Esophagus squamous epithelium (tissue), 5 donors: ENCODE measurements at regions not wholly inside any gene's neighbourhood (a gene's known extent, or its start where the extent isn't known, plus 50 kb on each side); places are given as distances from the start of the nearest gene placed in this dataset.

Source experiments
- DNase-seq: peaks from one replicate; lab custom pipeline; 2025; lab: John Stamatoyannopoulos, UW
- H3K27ac ChIP-seq, 4 donors: fragments of 200-600 bp; sonication (generic); one replicate each; pipeline ENCODE4 v1.5.1; 2016 to 2019; ENCODE audit warnings: mild to moderate bottlenecking in 1 of 4
- H3K27me3 ChIP-seq, 4 donors: fragments of 200-600 bp; sonication (generic); 1 replicate in 3 of 4; 2 replicates in 1 of 4; pipeline versions ENCODE4 v1.5.1 to v1.6.0; 2017 to 2021; ENCODE audit warnings: antibody characterized with exemption in 1 of 4
- H3K36me3 ChIP-seq, 3 donors: fragments of 200-600 bp; sonication (generic); one replicate each; pipeline ENCODE4 v1.5.1; 2016 to 2019
- H3K4me1 ChIP-seq, 3 donors: fragments of 200-600 bp; sonication (generic); one replicate each; pipeline ENCODE4 v1.5.1; 2017 to 2019
- H3K4me3 ChIP-seq, 4 donors: fragments of 200-600 bp; sonication (generic); 1 replicate in 3 of 4; 2 replicates in 1 of 4; pipeline ENCODE4 v1.5.1; 2016 to 2019; ENCODE audit warnings: mild to moderate bottlenecking in 2 of 4, moderate library complexity in 1 of 4
- H3K9me3 ChIP-seq, 3 donors: fragments of 200-600 bp; sonication (generic); one replicate each; pipeline ENCODE4 v1.5.1; 2016 to 2019
- CTCF ChIP-seq, 6 experiments: fragments of 450-650 bp in 4 of 6; fragments of 200-600 bp in 2 of 6; sonication (generic) in 2 of 6; IDR thresholded peaks; one replicate each; pipeline ENCODE4 v1.5.1; 2016 to 2019; ENCODE audit warnings: antibody characterized with exemption in 6 of 6, mild to moderate bottlenecking in 4 of 6, moderate library complexity in 4 of 6
- POLR2A ChIP-seq, 4 donors: fragments of 450-650 bp; IDR thresholded peaks; one replicate each; pipeline ENCODE4 v1.6.1; 2017; ENCODE audit warnings: antibody characterized with exemption in 4 of 4, mild to moderate bottlenecking in 4 of 4, moderate library complexity in 3 of 4
- whole genome bisulfite sequencing, 2 donors: methylation state at CpG; one replicate each; pipeline ENCODE4 v1.1.5; 2018; 5-methylcytosine and 5-hydroxymethylcytosine counted together
- intact Hi-C: fragments of 100-400 bp; cut with DNase I; formaldehyde crosslinking; loops from one replicate; pipeline ENCODE4 v1.15.0; 2022
- donor health status: DM: yes; HTN: yes; CAD: no.

- intact Hi-C loops, result loop anchor here (10.0 kb wide), 1 partner anchor 549 kb away; no protein-coding TSS in a partner anchor
- Histone ChIP-seq H3K4me3 (no peak overlapping the region), H3K27ac (no peak overlapping the region), H3K9me3 (no peaks in the 10 kb centered on the region), H3K4me1 (no peaks in the 10 kb centered on the region), H3K36me3 (no peaks in the 10 kb centered on the region), H3K27me3 (no peaks in the 10 kb centered on the region)
- TF ChIP-seq CTCF (IDR thresholded peaks at IDR 0.05) (no peak), POLR2A (IDR thresholded peaks at IDR 0.05) (no peak)
- DNase-seq, result no peak
Observed at GRCh38 chr20:40146071-40146470, 543.0 kb downstream of the MAFB start.

- no peaks in the 10 kb centered on the region for H3K4me1 ChIP-seq
- no peak overlapping the region for H3K4me3 ChIP-seq
- no peaks in the 10 kb centered on the region for H3K36me3 ChIP-seq
- no peak for DNase-seq
- H3K9me3 ChIP-seq, result no peaks in the 10 kb centered on the region
- 56 to 72% methylated on average over 4 of the region's 4 CpGs for WGBS, 2 donors
- intact Hi-C loops, result loop anchor here (10.0 kb wide), 1 partner anchor 550 kb away; no protein-coding TSS in a partner anchor
- no peak overlapping the region for H3K27ac ChIP-seq
- H3K27me3 ChIP-seq, result no peaks in the 10 kb centered on the region
- TF ChIP-seq POLR2A (IDR thresholded peaks at IDR 0.05) (no peak), CTCF (IDR thresholded peaks at IDR 0.05) (no peak)
Observed at GRCh38 chr20:40144581-40144980, 544.5 kb downstream of the MAFB start.

GRCh38 chr20:40134176-40134575 lies 554.9 kb downstream of the MAFB start:
- no peak for DNase-seq
- Histone ChIP-seq H3K9me3 (peaks cover 0 to 7% (median 0%) of the 10 kb centered on the region in 3 donors), H3K27ac (no peak overlapping the region), H3K36me3 (no peaks in the 10 kb centered on the region), H3K4me1 (no peaks in the 10 kb centered on the region), H3K27me3 (no peaks in the 10 kb centered on the region), H3K4me3 (no peak overlapping the region)
- intact Hi-C loops, result no loop called here
- TF ChIP-seq CTCF (IDR thresholded peaks at IDR 0.05) (no peak), POLR2A (IDR thresholded peaks at IDR 0.05) (no peak)
- 50 to 73% methylated on average over 1 of the region's 1 CpG for WGBS, 2 donors

GRCh38 chr20:40120827-40121226 lies 568.2 kb downstream of the MAFB start:
- H3K36me3 ChIP-seq, result no peaks in the 10 kb centered on the region
- WGBS, 2 donors, result 44 to 59% methylated on average over 2 of the region's 2 CpGs

GRCh38 chr20:40111282-40111681 lies 577.8 kb downstream of the MAFB start:
- intact Hi-C loops, result no loop called here

More at GRCh38 chr20:40120827-40121226, 568.2 kb downstream of the MAFB start:
- Histone ChIP-seq H3K4me1 (no peaks in the 10 kb centered on the region), H3K27ac (no peak overlapping the region), H3K4me3 (no peak overlapping the region), H3K9me3 (no peaks in the 10 kb centered on the region), H3K27me3 (peaks cover 0 to 9% (median 0%) of the 10 kb centered on the region in 4 donors)
- intact Hi-C loops, result no loop called here
- TF ChIP-seq POLR2A (IDR thresholded peaks at IDR 0.05) (no peak), CTCF (IDR thresholded peaks at IDR 0.05) (no peak)
- DNase-seq, result no peak

More at GRCh38 chr20:40111282-40111681, 577.8 kb downstream of the MAFB start:
- no peaks in the 10 kb centered on the region for H3K9me3 ChIP-seq
- H3K36me3 ChIP-seq, result no peaks in the 10 kb centered on the region
- no peak for TF ChIP-seq POLR2A (IDR thresholded peaks at IDR 0.05)
- no peak for TF ChIP-seq CTCF (IDR thresholded peaks at IDR 0.05)
- peaks cover 0 to 6% (median 0%) of the 10 kb centered on the region in 3 donors for H3K4me1 ChIP-seq
- H3K27me3 ChIP-seq, result peaks cover 0 to 5% (median 0%) of the 10 kb centered on the region in 4 donors
- no peak overlapping the region for H3K4me3 ChIP-seq
- no peak overlapping the region for H3K27ac ChIP-seq
- no peak for DNase-seq
- WGBS, 2 donors, result 64 to 65% methylated on average over 5 of the region's 5 CpGs
